Karpas-422 (cell line): ENCODE measurements at regions not wholly inside any gene's neighbourhood (a gene's known extent, or its start where the extent isn't known, plus 50 kb on each side); places are given as distances from the start of the nearest gene placed in this dataset.

Experiments used
- DNase-seq: peaks from one replicate; pipeline ENCODE4 v3.0.0-alpha.2; 2015
- H2AFZ ChIP-seq: fragments of 200-600 bp; sonication (generic); 2 replicates; pipeline ENCODE4 v1.6.1; 2014; ENCODE audit warnings: antibody characterized with exemption, low read length, mixed read lengths
- H3K27ac ChIP-seq: fragments of 200-600 bp; sonication (generic); 2 replicates; pipeline ENCODE4 v1.5.1; 2014; ENCODE audit warnings: mild to moderate bottlenecking, low read length, moderate library complexity
- H3K27me3 ChIP-seq: fragments of 200-600 bp; sonication (generic); 2 replicates; pipeline ENCODE4 v1.6.1; 2014; ENCODE audit warnings: low read length, mixed read lengths
- H3K36me3 ChIP-seq: fragments of 200-600 bp; sonication (generic); 2 replicates; pipeline ENCODE4 v1.6.1; 2014; ENCODE audit warnings: low read length, mixed read lengths; ENCODE audit not compliant: insufficient read depth
- H3K4me1 ChIP-seq: fragments of 200-600 bp; sonication (generic); 2 replicates; pipeline ENCODE4 v1.6.1; 2014; ENCODE audit warnings: mild to moderate bottlenecking, low read length, mixed read lengths
- H3K4me2 ChIP-seq: fragments of 200-600 bp; sonication (generic); 2 replicates; pipeline ENCODE4 v1.6.1; 2014; ENCODE audit warnings: low read length, low read depth, mild to moderate bottlenecking; ENCODE audit not compliant: poor library complexity, severe bottlenecking
- H3K4me3 ChIP-seq: fragments of 200-600 bp; sonication (generic); 2 replicates; pipeline ENCODE4 v1.5.1; 2014; ENCODE audit warnings: mild to moderate bottlenecking, antibody characterized with exemption, low read length, mixed read lengths
- H3K79me2 ChIP-seq: fragments of 200-600 bp; sonication (generic); 2 replicates; pipeline ENCODE4 v1.6.1; 2014; ENCODE audit warnings: mild to moderate bottlenecking, low read length, mixed read lengths
- H3K9ac ChIP-seq: fragments of 200-600 bp; sonication (generic); 2 replicates; pipeline ENCODE4 v1.6.0; 2014; ENCODE audit warnings: low read length
- H3K9me2 ChIP-seq: fragments of 200-600 bp; sonication (generic), shearing (Covaris generic); replicated peaks from 2 replicates; pipeline ENCODE4 v1.6.0; 2014; ENCODE audit warnings: mild to moderate bottlenecking, low read length, moderate library complexity; ENCODE audit not compliant: insufficient read depth
- H3K9me3 ChIP-seq: fragments of 300-700, 200-600 bp; sonication (generic); 2 replicates; pipeline ENCODE4 v1.6.1; 2014; ENCODE audit warnings: low read length, mixed read lengths
- H4K20me1 ChIP-seq: fragments of 200-600 bp; sonication (generic); 2 replicates; pipeline ENCODE4 v1.6.1; 2014; ENCODE audit warnings: mild to moderate bottlenecking, antibody characterized with exemption, low read length, low read depth; ENCODE audit not compliant: insufficient read depth

DNA sequence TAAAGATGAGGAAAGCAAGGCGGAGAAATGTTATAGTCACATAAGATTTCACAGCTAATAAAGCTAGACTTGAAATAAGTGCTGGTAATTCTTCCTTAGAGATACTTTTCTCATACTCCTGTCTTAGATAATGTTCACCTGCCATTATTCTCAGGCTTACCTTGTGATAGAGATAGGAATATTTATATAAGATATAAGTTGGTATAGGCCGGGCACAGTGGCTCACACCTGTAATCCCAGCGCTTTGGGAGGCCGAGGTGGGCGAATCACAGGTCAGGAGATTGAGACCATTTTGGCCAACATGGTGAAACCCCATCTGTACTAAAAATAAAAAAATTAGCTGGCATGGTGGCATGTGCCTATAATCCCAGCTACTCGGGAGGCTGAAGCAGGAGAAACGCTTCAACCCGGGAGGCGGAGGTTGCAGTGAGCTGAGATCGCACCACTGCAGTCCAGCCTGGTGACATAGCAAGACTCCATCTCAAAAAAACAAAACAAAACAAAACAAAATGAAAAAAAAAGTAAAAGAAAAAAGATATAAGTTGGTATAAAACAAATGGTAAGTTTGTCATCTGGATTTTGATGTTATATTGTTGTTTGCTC lies 1918.4 kb downstream of the MAT2B start:
- no peaks in the 10 kb centered on the region for H3K79me2 ChIP-seq
- no peaks in the 10 kb centered on the region for H3K9me2 ChIP-seq
- H2AFZ ChIP-seq: no peak overlapping the region
- H3K9ac ChIP-seq: no peak overlapping the region
- no peaks in the 10 kb centered on the region for H3K36me3 ChIP-seq
- H3K9me3 ChIP-seq: peaks cover 4% of the 10 kb centered on the region; the same call in 1 of the 2 replicates
- no peaks in the 10 kb centered on the region for H3K4me1 ChIP-seq
- H3K27ac ChIP-seq: no peak overlapping the region
- H3K4me2 ChIP-seq: no peak overlapping the region
- H4K20me1 ChIP-seq: no peaks in the 10 kb centered on the region
- H3K4me3 ChIP-seq: no peak overlapping the region
- DNase-seq: no peak
- no peaks in the 10 kb centered on the region for H3K27me3 ChIP-seq

DNA sequence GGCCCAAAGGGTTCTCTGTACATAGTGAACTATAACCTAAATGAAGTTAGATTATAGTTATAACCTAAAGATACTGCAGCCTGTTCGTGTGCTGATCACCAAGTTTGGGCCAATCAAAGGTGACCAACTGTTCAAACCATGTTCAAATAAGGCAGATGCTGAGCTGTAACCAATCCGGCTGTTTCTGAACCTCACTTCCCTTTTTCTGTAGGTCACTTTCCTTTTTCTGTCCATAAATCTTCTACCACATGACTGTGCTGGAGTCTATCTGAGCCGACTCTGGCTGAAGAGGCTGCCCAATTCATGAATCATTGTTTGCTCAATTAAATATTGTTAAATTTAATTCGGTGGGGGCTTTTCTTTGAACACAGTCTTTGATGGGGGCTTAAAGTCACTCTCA lies 1920.2 kb downstream of the MAT2B start:
- no peak for DNase-seq
- no peaks in the 10 kb centered on the region for H3K9me2 ChIP-seq
- no peaks in the 10 kb centered on the region for H3K79me2 ChIP-seq
- H2AFZ ChIP-seq: no peak overlapping the region
- H3K27me3 ChIP-seq: no peaks in the 10 kb centered on the region
- H3K4me2 ChIP-seq: no peak overlapping the region
- no peaks in the 10 kb centered on the region for H4K20me1 ChIP-seq
- H3K36me3 ChIP-seq: no peaks in the 10 kb centered on the region
- H3K27ac ChIP-seq: no peak overlapping the region
- no peaks in the 10 kb centered on the region; the same call in 1 of the 2 replicates for H3K9me3 ChIP-seq
- H3K4me3 ChIP-seq: no peak overlapping the region
- no peak overlapping the region for H3K9ac ChIP-seq
- no peaks in the 10 kb centered on the region for H3K4me1 ChIP-seq

DNA sequence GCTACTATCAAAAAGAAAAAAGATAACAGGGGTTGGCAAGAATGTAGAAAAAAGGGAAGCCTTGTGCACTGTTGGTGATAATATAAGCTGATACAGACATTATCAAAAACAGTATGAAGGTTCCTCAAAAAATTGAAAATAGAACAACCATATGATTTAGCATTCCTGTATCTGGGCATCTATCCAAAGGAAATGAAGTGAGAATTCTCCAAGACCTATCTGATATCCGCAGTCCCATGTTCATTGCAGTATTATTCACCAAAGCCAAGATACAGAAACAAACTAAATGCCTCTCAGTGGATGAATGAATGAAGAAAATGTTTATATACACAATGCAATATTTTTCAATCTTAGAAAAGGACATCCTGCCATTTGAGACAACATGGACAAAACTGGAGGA lies 1943.3 kb downstream of the MAT2B start:
- Histone ChIP-seq H3K4me3 (no peak overlapping the region), H3K79me2 (no peaks in the 10 kb centered on the region), H3K36me3 (no peaks in the 10 kb centered on the region), H2AFZ (no peak overlapping the region), H3K27me3 (no peaks in the 10 kb centered on the region), H3K9ac (no peak overlapping the region), H4K20me1 (no peaks in the 10 kb centered on the region), H3K4me2 (no peak overlapping the region), H3K4me1 (no peaks in the 10 kb centered on the region), H3K27ac (no peak overlapping the region), H3K9me3 (peaks cover 18% of the 10 kb centered on the region; the same call in 1 of the 2 replicates), H3K9me2 (no peaks in the 10 kb centered on the region)
- no peak for DNase-seq

GRCh38 chr5:165457859-165458481 lies 1952.6 kb downstream of the MAT2B start:
- no peaks in the 10 kb centered on the region for H3K4me1 ChIP-seq
- H3K9ac ChIP-seq: no peak overlapping the region
- peaks cover under 1% of the 10 kb centered on the region; the same call in 1 of the 2 replicates for H3K9me3 ChIP-seq
- H3K27ac ChIP-seq: no peak overlapping the region
- DNase-seq: peak; percentile 61
- H3K27me3 ChIP-seq: no peaks in the 10 kb centered on the region
- no peak overlapping the region for H3K4me2 ChIP-seq
- H4K20me1 ChIP-seq: no peaks in the 10 kb centered on the region
- no peak overlapping the region for H2AFZ ChIP-seq
- H3K79me2 ChIP-seq: no peaks in the 10 kb centered on the region
- no peaks in the 10 kb centered on the region for H3K9me2 ChIP-seq
- no peak overlapping the region for H3K4me3 ChIP-seq
- no peaks in the 10 kb centered on the region for H3K36me3 ChIP-seq

DNA sequence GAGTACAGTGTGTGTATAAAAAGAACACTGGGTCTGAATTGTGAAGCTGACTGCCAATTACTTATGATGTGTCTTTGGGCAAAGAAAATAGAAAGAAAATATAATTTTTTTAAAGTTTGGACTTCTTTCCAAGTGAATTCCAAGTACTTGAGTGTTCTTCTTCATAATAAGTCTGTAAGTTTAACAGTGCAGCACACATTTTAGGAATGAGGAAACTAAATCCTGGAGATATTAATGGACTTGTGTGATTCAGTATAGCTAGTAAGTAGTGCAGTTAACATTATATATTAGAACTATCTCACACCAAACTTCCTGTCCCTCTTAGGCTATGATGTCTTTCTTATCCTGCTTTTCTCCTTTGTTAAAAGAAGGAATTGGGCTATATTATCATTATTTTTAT lies 1953.8 kb downstream of the MAT2B start:
- no peaks in the 10 kb centered on the region for H3K79me2 ChIP-seq
- no peaks in the 10 kb centered on the region for H3K4me1 ChIP-seq
- H3K27me3 ChIP-seq: no peaks in the 10 kb centered on the region
- DNase-seq: no peak
- peaks cover 6% of the 10 kb centered on the region for H3K9me3 ChIP-seq
- no peak overlapping the region for H3K27ac ChIP-seq
- H4K20me1 ChIP-seq: no peaks in the 10 kb centered on the region
- H3K9me2 ChIP-seq: no peaks in the 10 kb centered on the region
- no peak overlapping the region for H3K9ac ChIP-seq
- H3K4me3 ChIP-seq: no peak overlapping the region
- no peak overlapping the region for H2AFZ ChIP-seq
- no peaks in the 10 kb centered on the region for H3K36me3 ChIP-seq
- H3K4me2 ChIP-seq: no peak overlapping the region

- no peak overlapping the region for H2AFZ ChIP-seq
- no peak for DNase-seq
These were observed 1955.5 kb downstream of the MAT2B start for GRCh38 chr5:165460911-165461310.

GRCh38 chr5:165477546-165477945 lies 1972.1 kb downstream of the MAT2B start:
- Histone ChIP-seq H2AFZ (no peak overlapping the region), H3K9me3 (peaks cover 11% of the 10 kb centered on the region; the same call in 1 of the 2 replicates), H3K27me3 (no peaks in the 10 kb centered on the region), H3K4me3 (no peak overlapping the region), H3K27ac (no peak overlapping the region), H3K4me2 (no peak overlapping the region), H3K36me3 (no peaks in the 10 kb centered on the region), H3K4me1 (no peaks in the 10 kb centered on the region), H3K9ac (no peak overlapping the region), H3K79me2 (no peaks in the 10 kb centered on the region), H4K20me1 (no peaks in the 10 kb centered on the region), H3K9me2 (no peaks in the 10 kb centered on the region)
- DNase-seq: no peak

More at GRCh38 chr5:165460911-165461310, 1955.5 kb downstream of the MAT2B start:
- H3K27me3 ChIP-seq: no peaks in the 10 kb centered on the region
- no peak overlapping the region for H3K4me2 ChIP-seq
- H3K9me2 ChIP-seq: no peaks in the 10 kb centered on the region
- no peak overlapping the region for H3K9ac ChIP-seq
- no peak overlapping the region for H3K27ac ChIP-seq
- peaks cover 11% of the 10 kb centered on the region for H3K9me3 ChIP-seq
- H3K79me2 ChIP-seq: no peaks in the 10 kb centered on the region
- no peaks in the 10 kb centered on the region for H3K4me1 ChIP-seq
- H3K36me3 ChIP-seq: no peaks in the 10 kb centered on the region
- H3K4me3 ChIP-seq: no peak overlapping the region
- H4K20me1 ChIP-seq: no peaks in the 10 kb centered on the region

- H3K9me2 ChIP-seq: no peaks in the 10 kb centered on the region
- H3K4me3 ChIP-seq: no peak overlapping the region
- H4K20me1 ChIP-seq: no peaks in the 10 kb centered on the region
- no peak overlapping the region for H3K9ac ChIP-seq
- no peak for DNase-seq
- no peak overlapping the region for H2AFZ ChIP-seq
- no peaks in the 10 kb centered on the region for H3K4me1 ChIP-seq
- H3K27ac ChIP-seq: no peak overlapping the region
- H3K36me3 ChIP-seq: no peaks in the 10 kb centered on the region
- no peak overlapping the region for H3K4me2 ChIP-seq
- H3K79me2 ChIP-seq: no peaks in the 10 kb centered on the region
- peaks cover 17% of the 10 kb centered on the region for H3K9me3 ChIP-seq
- H3K27me3 ChIP-seq: no peaks in the 10 kb centered on the region
These were observed 1990.5 kb downstream of the MAT2B start for GRCh38 chr5:165495829-165496380.
